ENCODE measurements at regions not wholly inside any gene's neighbourhood (a gene's known extent, or its start where the extent isn't known, plus 50 kb on each side); places are given as distances from the start of the nearest gene placed in this dataset.

DNA sequence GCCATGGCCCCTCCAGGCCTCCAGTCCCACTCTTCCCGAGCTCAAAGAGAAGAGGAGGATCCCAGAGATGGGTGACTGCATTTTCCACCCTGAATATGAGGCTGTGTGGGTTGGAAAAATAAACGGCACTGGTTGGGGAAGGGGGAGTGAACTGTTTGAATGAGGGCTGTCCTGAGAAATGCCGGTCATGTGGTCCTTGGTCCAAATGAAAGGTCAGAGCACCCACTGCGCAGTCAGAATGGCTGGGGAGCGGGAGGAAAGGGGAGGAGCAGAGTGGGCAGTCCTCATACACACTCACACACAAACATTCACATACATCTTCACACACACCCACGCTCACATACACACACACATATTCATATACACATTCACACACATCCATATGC lies 83.1 kb downstream of the MRPL14 start:
- WGBS (ENCODE audit: extremely low coverage, insufficient read length, low lambda C conversion rate) = 100% methylated on average over 1 of the region's 6 CpGs
- DNase-seq = no peak
- no peak overlapping the region for H3K27ac Mint-ChIP-seq

More for the DNA sequence above, 83.1 kb downstream of the MRPL14 start:
- no peak overlapping the region for H4K5ac ChIP-seq (ENCODE audit: insufficient read length, low read depth, low read length)
- H3T11ph ChIP-seq (ENCODE audit: low read length) = no peak overlapping the region
- H3K36me3 Mint-ChIP-seq (ENCODE audit: insufficient read depth in 1 of 3, low read depth in 3 of 3) = no peaks in the 10 kb centered on the region
- H2AK5ac ChIP-seq (ENCODE audit: insufficient read length, low read length) = no peak overlapping the region
- no peaks in the 10 kb centered on the region for H3K23me2 ChIP-seq (ENCODE audit: insufficient read length, low read depth, low read length, poor library complexity, severe bottlenecking)
- no peaks in the 10 kb centered on the region for H3K79me1 ChIP-seq (ENCODE audit: insufficient read depth, low read depth, low read length, poor library complexity, severe bottlenecking)
- H3K9me3 Mint-ChIP-seq = no peaks in the 10 kb centered on the region
- H3K4me1 ChIP-seq (ENCODE audit: insufficient read depth, low read length) = peaks cover 10% of the 10 kb centered on the region; the same call in 1 of the 2 replicates
- no peak overlapping the region for H2BK12ac ChIP-seq (ENCODE audit: insufficient read length, low read depth, low read length)
- H2BK120ac ChIP-seq (ENCODE audit: low read depth, low read length, poor library complexity, severe bottlenecking) = no peak overlapping the region
- no peak overlapping the region for H2AFZ ChIP-seq (ENCODE audit: low read length)
- H3K4me3 Mint-ChIP-seq = no peak overlapping the region
- no peak overlapping the region for H4K8ac ChIP-seq (replicated peaks; ENCODE audit: insufficient read length, low read depth, low read length)
- H3K9ac ChIP-seq (ENCODE audit: extremely low read depth, insufficient read length, low read length) = no peak overlapping the region
- H3K4ac ChIP-seq (ENCODE audit: low read depth, low read length) = no peak overlapping the region
- no peaks in the 10 kb centered on the region for H3K9me3 ChIP-seq (ENCODE audit: control insufficient read depth, low read depth, low read length)
- H3K23ac ChIP-seq (ENCODE audit: insufficient read length, low read depth, low read length) = no peak overlapping the region
- H4K20me1 ChIP-seq (ENCODE audit: control insufficient read depth, insufficient read depth, insufficient read length) = no peaks in the 10 kb centered on the region
- no peak overlapping the region for H3K4me2 ChIP-seq (ENCODE audit: insufficient read depth, insufficient read length, low read length)
- H4K91ac ChIP-seq (ENCODE audit: insufficient read length, low read depth, low read length) = no peak overlapping the region
- H3K27me3 Mint-ChIP-seq (ENCODE audit: low read depth) = peaks cover 4% of the 10 kb centered on the region; the same call in 1 of the 2 replicates
- no peak overlapping the region for H2BK15ac ChIP-seq (ENCODE audit: low read depth, low read length)
- TF ChIP-seq, protein P1, sequence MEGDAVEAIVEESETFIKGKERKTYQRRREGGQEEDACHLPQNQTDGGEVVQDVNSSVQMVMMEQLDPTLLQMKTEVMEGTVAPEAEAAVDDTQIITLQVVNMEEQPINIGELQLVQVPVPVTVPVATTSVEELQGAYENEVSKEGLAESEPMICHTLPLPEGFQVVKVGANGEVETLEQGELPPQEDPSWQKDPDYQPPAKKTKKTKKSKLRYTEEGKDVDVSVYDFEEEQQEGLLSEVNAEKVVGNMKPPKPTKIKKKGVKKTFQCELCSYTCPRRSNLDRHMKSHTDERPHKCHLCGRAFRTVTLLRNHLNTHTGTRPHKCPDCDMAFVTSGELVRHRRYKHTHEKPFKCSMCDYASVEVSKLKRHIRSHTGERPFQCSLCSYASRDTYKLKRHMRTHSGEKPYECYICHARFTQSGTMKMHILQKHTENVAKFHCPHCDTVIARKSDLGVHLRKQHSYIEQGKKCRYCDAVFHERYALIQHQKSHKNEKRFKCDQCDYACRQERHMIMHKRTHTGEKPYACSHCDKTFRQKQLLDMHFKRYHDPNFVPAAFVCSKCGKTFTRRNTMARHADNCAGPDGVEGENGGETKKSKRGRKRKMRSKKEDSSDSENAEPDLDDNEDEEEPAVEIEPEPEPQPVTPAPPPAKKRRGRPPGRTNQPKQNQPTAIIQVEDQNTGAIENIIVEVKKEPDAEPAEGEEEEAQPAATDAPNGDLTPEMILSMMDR (conservative IDR thresholded peaks at IDR 0.05) = no peak
- H3K4me1 Mint-ChIP-seq = peaks cover 36 to 38% of the 10 kb centered on the region in 2 experiments
- H3K79me2 ChIP-seq (ENCODE audit: insufficient read depth, low read length) = no peaks in the 10 kb centered on the region
- no peak overlapping the region for H3K56ac ChIP-seq (ENCODE audit: insufficient read length, low read depth, low read length)
- H3K27me3 ChIP-seq (ENCODE audit: insufficient read depth, low read length) = no peaks in the 10 kb centered on the region
- no peak overlapping the region for H2BK20ac ChIP-seq (ENCODE audit: low read depth, low read length, poor library complexity, severe bottlenecking)
- no peak overlapping the region for H3K18ac ChIP-seq (ENCODE audit: insufficient read length, low read depth, low read length)
- no peak overlapping the region for H3K14ac ChIP-seq (ENCODE audit: insufficient read depth, low read length)
- H2BK5ac ChIP-seq (ENCODE audit: insufficient read length, low read length) = no peak overlapping the region
- H3K27ac ChIP-seq (ENCODE audit: insufficient read length, low read depth, low read length) = no peak overlapping the region
